ENCODE measurements at regions not wholly inside any gene's neighbourhood (a gene's known extent, or its start where the extent isn't known, plus 50 kb on each side); places are given as distances from the start of the nearest gene placed in this dataset.

GRCh38 chr7:34342387-34342786 lies 315.6 kb upstream of the NPSR1 start (continued):
- TF ChIP-seq CHD7 (IDR thresholded peaks at IDR 0.05; ENCODE audit: insufficient replicate concordance, low read length) (no peak), USF2 (IDR thresholded peaks at IDR 0.05; ENCODE audit: low read length) (no peak), RBBP5 (IDR thresholded peaks at IDR 0.05; ENCODE audit: borderline replicate concordance, low read depth, low read length) (no peak)

Data from H1 (cell line).